ENCODE measurements at regions not wholly inside any gene's neighbourhood (a gene's known extent, or its start where the extent isn't known, plus 50 kb on each side); places are given as distances from the start of the nearest gene placed in this dataset.

DNA sequence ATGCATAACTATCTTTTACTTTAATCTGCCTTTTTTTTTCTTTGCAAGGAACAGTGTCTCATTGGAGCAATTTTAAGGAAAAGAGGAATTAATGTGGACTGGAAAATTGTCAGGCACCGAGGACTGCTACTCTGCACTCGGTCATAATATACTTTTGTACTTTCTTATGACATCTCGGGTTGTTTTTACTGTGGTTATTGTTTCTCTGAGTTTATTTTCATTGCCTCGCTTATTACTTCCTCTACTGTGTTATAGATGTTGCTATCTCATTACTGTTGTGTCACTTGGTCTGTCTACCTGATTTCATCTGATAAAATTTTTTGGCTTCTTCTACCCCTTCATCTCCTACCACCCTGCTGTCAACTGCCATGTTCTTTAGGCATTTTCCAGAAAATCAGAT lies 213.5 kb upstream of the POU1F1 start:
- DNase-seq (ENCODE audit: low read depth, low spot score), result no peak
- no peaks in the 10 kb centered on the region for H3K36me3 ChIP-seq (ENCODE audit: control insufficient read depth in 2 of 2, extremely low read depth in 1 of 2, insufficient read depth in 2 of 2, low read length in 2 of 2)
- no peaks in the 10 kb centered on the region for H3K9me1 ChIP-seq (replicated peaks; ENCODE audit: control insufficient read depth, extremely low read depth, insufficient read depth, low read length)
- no peaks in the 10 kb centered on the region for H4K20me1 ChIP-seq (replicated peaks; ENCODE audit: control insufficient read depth, extremely low read depth, insufficient read depth, low read length)
- ChIA-PET POLR2A (no interaction called here), CTCF (interaction anchor here (1.2 to 1.6 kb wide), 3 partner anchors 11 to 191 kb away, joined by 4 to 5 read pairs (median 4); no protein-coding TSS in a partner anchor)
- no peaks in the 10 kb centered on the region for H3K79me2 ChIP-seq (ENCODE audit: control insufficient read depth, insufficient read depth, low read length)
- intact Hi-C loops (cut with micrococcal nuclease), result no loop called here
- TF ChIP-seq, protein P1, sequence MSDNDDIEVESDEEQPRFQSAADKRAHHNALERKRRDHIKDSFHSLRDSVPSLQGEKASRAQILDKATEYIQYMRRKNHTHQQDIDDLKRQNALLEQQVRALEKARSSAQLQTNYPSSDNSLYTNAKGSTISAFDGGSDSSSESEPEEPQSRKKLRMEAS (IDR thresholded peaks at IDR 0.05; ENCODE audit: insufficient read depth, insufficient read length), result no peak
- TF ChIP-seq POLR2AphosphoS5 (IDR thresholded peaks at IDR 0.05; ENCODE audit: insufficient read depth, low read depth, low read length) (no peak), GATA2 (IDR thresholded peaks at IDR 0.05; ENCODE audit: insufficient read depth, insufficient read length, low read depth, low read length) (no peak), EZH2 (IDR thresholded peaks at IDR 0.05; ENCODE audit: borderline replicate concordance, low read depth, low read length, severe bottlenecking) (no peak), JUN (IDR thresholded peaks at IDR 0.05; ENCODE audit: borderline replicate concordance, insufficient read depth, insufficient read length, low read depth) (no peak)
- TF ChIP-seq, protein P2, sequence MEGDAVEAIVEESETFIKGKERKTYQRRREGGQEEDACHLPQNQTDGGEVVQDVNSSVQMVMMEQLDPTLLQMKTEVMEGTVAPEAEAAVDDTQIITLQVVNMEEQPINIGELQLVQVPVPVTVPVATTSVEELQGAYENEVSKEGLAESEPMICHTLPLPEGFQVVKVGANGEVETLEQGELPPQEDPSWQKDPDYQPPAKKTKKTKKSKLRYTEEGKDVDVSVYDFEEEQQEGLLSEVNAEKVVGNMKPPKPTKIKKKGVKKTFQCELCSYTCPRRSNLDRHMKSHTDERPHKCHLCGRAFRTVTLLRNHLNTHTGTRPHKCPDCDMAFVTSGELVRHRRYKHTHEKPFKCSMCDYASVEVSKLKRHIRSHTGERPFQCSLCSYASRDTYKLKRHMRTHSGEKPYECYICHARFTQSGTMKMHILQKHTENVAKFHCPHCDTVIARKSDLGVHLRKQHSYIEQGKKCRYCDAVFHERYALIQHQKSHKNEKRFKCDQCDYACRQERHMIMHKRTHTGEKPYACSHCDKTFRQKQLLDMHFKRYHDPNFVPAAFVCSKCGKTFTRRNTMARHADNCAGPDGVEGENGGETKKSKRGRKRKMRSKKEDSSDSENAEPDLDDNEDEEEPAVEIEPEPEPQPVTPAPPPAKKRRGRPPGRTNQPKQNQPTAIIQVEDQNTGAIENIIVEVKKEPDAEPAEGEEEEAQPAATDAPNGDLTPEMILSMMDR (IDR thresholded peaks at IDR 0.05; ENCODE audit: extremely low read depth in 1 of 2, insufficient read depth in 1 of 2, low read depth in 1 of 2, low read length in 2 of 2), result no peak
- H3K9me3 ChIP-seq (replicated peaks; ENCODE audit: control insufficient read depth, insufficient read depth, low read length), result no peaks in the 10 kb centered on the region
- no TSS peak for BruUV-seq (replicated peaks)
- no peak overlapping the region for H3K27ac ChIP-seq (ENCODE audit: insufficient read depth, low read depth, low read length)
- H2AFZ ChIP-seq (ENCODE audit: low read depth, low read length), result no peak overlapping the region
- dilution Hi-C loops (cut with MboI; ENCODE audit: extremely low pct_ligation_motif_present, low sequenced_read_pairs), result no loop called here
- H3K27me3 ChIP-seq (ENCODE audit: control insufficient read depth in 2 of 2, insufficient read depth in 2 of 2, low read length in 2 of 2), result no peaks in the 10 kb centered on the region
- no peaks in the 10 kb centered on the region for H3K4me1 ChIP-seq (ENCODE audit: control insufficient read depth, extremely low read depth, insufficient read depth, low read length)
- FAIRE-seq, result no peak
- no peak overlapping the region for H3K4me2 ChIP-seq (ENCODE audit: insufficient read depth, low read length)
- H3K9ac ChIP-seq (replicated peaks; ENCODE audit: extremely low read depth, insufficient read depth, low read length), result no peak overlapping the region
- no peak overlapping the region for H3K4me3 ChIP-seq (replicated peaks in 1 of 3; ENCODE audit: insufficient read depth in 1 of 3, low read depth in 1 of 3, low read length in 3 of 3)
